CD14-positive monocyte (primary cell): ENCODE measurements at regions not wholly inside any gene's neighbourhood (a gene's known extent, or its start where the extent isn't known, plus 50 kb on each side); places are given as distances from the start of the nearest gene placed in this dataset.

Experiments
- DNase-seq, 3 donors: peaks; one replicate each; pipeline ENCODE4 v3.0.0-alpha.2; 2011 to 2022
- H2AFZ ChIP-seq: 2 replicates; pipeline ENCODE4 v1.6.0; 2012; ENCODE audit warnings: mild to moderate bottlenecking, low read depth, low read length, inconsistent platforms; ENCODE audit not compliant: insufficient read depth, poor library complexity, severe bottlenecking
- H3K27ac ChIP-seq, 2 donors: 1 replicate in 1 of 2; 2 replicates in 1 of 2; pipeline ENCODE4 v1.5.1; 2012 to 2013; ENCODE audit warnings: low read length in 2 of 2, control low read depth in 1 of 2, inconsistent platforms in 1 of 2, low read depth in 1 of 2, mild to moderate bottlenecking in 1 of 2
- H3K27me3 ChIP-seq, 2 donors: one replicate each; pipeline versions ENCODE4 v1.6.0 to v1.6.1; 2011 to 2013; ENCODE audit warnings: low read length in 2 of 2; ENCODE audit not compliant: control insufficient read depth in 2 of 2, insufficient read depth in 2 of 2
- H3K36me3 ChIP-seq, 2 donors: replicated peaks in 1 of 2; 1 replicate in 1 of 2; 2 replicates in 1 of 2; pipeline versions ENCODE4 v1.5.1 to v1.6.1; 2012 to 2013; ENCODE audit warnings: low read length in 2 of 2, control low read depth in 1 of 2, inconsistent platforms in 1 of 2, mild to moderate bottlenecking in 1 of 2; ENCODE audit not compliant: insufficient read depth in 2 of 2, control insufficient read depth in 1 of 2
- H3K4me1 ChIP-seq, 2 donors: 1 replicate in 1 of 2; 2 replicates in 1 of 2; pipeline versions ENCODE4 v1.5.1 to v1.6.1; 2012 to 2013; ENCODE audit warnings: low read length in 2 of 2, control low read depth in 1 of 2, inconsistent platforms in 1 of 2, mild to moderate bottlenecking in 1 of 2, moderate library complexity in 1 of 2; ENCODE audit not compliant: insufficient read depth in 2 of 2, control insufficient read depth in 1 of 2
- H3K4me2 ChIP-seq: replicated peaks from 2 replicates; pipeline ENCODE3; 2012; ENCODE audit warnings: low read length, moderate library complexity, mild to moderate bottlenecking; ENCODE audit not compliant: poor library complexity, severe bottlenecking; ENCODE audit errors: extremely low read depth
- H3K4me3 ChIP-seq, 3 experiments: fragments of 200-600 bp in 1 of 3; sonication (generic) in 1 of 3; replicated peaks in 1 of 3; 1 replicate in 2 of 3; 2 replicates in 1 of 3; pipeline ENCODE4 v1.5.1; 2011 to 2013; ENCODE audit warnings: low read length in 3 of 3, mild to moderate bottlenecking in 3 of 3, control low read depth in 2 of 3, low read depth in 2 of 3, inconsistent platforms in 1 of 3, moderate library complexity in 1 of 3
- H3K79me2 ChIP-seq: 2 replicates; pipeline ENCODE4 v1.6.0; 2012; ENCODE audit warnings: mild to moderate bottlenecking, control low read depth, inconsistent platforms, low read length, moderate library complexity; ENCODE audit not compliant: insufficient read depth
- H3K9ac ChIP-seq: 2 replicates; pipeline ENCODE4 v1.6.0; 2017; ENCODE audit warnings: low read length, mild to moderate bottlenecking; ENCODE audit not compliant: insufficient read depth, poor library complexity, severe bottlenecking
- H3K9me3 ChIP-seq, 2 donors: replicated peaks in 1 of 2; 1 replicate in 1 of 2; 2 replicates in 1 of 2; pipeline versions ENCODE4 v1.5.1 to v1.6.1; 2012 to 2013; ENCODE audit warnings: low read length in 2 of 2, control low read depth in 1 of 2; ENCODE audit not compliant: control insufficient read depth in 1 of 2, insufficient read depth in 1 of 2
- H4K20me1 ChIP-seq: 2 replicates; pipeline ENCODE4 v1.6.0; 2012; ENCODE audit warnings: mild to moderate bottlenecking, low read length, control low read depth, moderate library complexity; ENCODE audit not compliant: insufficient read depth
- H3K27ac Mint-ChIP-seq, 7 donors: one replicate each; pipeline ENCODE4 v1.8.0; 2020; ENCODE audit warnings: mild to moderate bottlenecking in 7 of 7, mixed read lengths in 7 of 7, moderate library complexity in 6 of 7, inconsistent platforms in 2 of 7
- H3K27me3 Mint-ChIP-seq, 3 donors: one replicate each; pipeline ENCODE4 v1.8.0; 2021 to 2022; ENCODE audit warnings: low read depth in 3 of 3, mild to moderate bottlenecking in 3 of 3, mixed read lengths in 3 of 3, moderate library complexity in 3 of 3, inconsistent platforms in 1 of 3
- H3K36me3 Mint-ChIP-seq, 2 donors: one replicate each; pipeline ENCODE4 v1.8.0; 2020; ENCODE audit warnings: mixed read lengths in 2 of 2, inconsistent platforms in 1 of 2, mild to moderate bottlenecking in 1 of 2
- H3K4me1 Mint-ChIP-seq: one replicate; pipeline ENCODE4 v1.8.0; 2020; ENCODE audit warnings: mild to moderate bottlenecking, mixed read lengths
- H3K4me3 Mint-ChIP-seq, 2 donors: one replicate each; pipeline ENCODE4 v1.8.0; 2020; ENCODE audit warnings: mild to moderate bottlenecking in 2 of 2, mixed read lengths in 2 of 2, moderate library complexity in 1 of 2
- H3K9me3 Mint-ChIP-seq, 7 donors: one replicate each; pipeline ENCODE4 v1.8.0; 2020 to 2022; ENCODE audit warnings: mixed read lengths in 7 of 7, mild to moderate bottlenecking in 6 of 7, moderate library complexity in 6 of 7, inconsistent platforms in 2 of 7
- WGBS: methylation state at CpG from one replicate; pipeline ENCODE4 v1.1.5; 2013; ENCODE audit warnings: missing lambda C conversion rate; ENCODE audit not compliant: insufficient coverage; 5-methylcytosine and 5-hydroxymethylcytosine counted together
- intact Hi-C, 2 donors: fragments of 100-400 bp; cut with micrococcal nuclease; formaldehyde crosslinking; loops; one replicate each; pipeline versions ENCODE4 v1.15.0 to v1.15.1; 2023
- TF ChIP-seq, protein P1 (sequence below): fragments of 200-600 bp; IDR thresholded peaks from one replicate; pipeline ENCODE4 v1.8.0; 2022; ENCODE audit warnings: antibody characterized with exemption, mild to moderate bottlenecking

GRCh38 chr2:2791031-2791430, 460.0 kb upstream of the MYT1L start:
- no peaks in the 10 kb centered on the region for H3K4me1 Mint-ChIP-seq
- H3K4me3 Mint-ChIP-seq: no peak overlapping the region
- Histone ChIP-seq H4K20me1 (no peaks in the 10 kb centered on the region), H3K9me3 (no peaks in the 10 kb centered on the region), H3K4me2 (no peak overlapping the region), H3K27me3 (no peaks in the 10 kb centered on the region), H3K9ac (no peak overlapping the region), H2AFZ (no peak overlapping the region), H3K36me3 (no peaks in the 10 kb centered on the region), H3K79me2 (no peaks in the 10 kb centered on the region), H3K4me3 (no peak overlapping the region), H3K4me1 (no peaks in the 10 kb centered on the region), H3K27ac (no peak overlapping the region)
- H3K27ac Mint-ChIP-seq: no peak overlapping the region
- TF ChIP-seq, protein P1, sequence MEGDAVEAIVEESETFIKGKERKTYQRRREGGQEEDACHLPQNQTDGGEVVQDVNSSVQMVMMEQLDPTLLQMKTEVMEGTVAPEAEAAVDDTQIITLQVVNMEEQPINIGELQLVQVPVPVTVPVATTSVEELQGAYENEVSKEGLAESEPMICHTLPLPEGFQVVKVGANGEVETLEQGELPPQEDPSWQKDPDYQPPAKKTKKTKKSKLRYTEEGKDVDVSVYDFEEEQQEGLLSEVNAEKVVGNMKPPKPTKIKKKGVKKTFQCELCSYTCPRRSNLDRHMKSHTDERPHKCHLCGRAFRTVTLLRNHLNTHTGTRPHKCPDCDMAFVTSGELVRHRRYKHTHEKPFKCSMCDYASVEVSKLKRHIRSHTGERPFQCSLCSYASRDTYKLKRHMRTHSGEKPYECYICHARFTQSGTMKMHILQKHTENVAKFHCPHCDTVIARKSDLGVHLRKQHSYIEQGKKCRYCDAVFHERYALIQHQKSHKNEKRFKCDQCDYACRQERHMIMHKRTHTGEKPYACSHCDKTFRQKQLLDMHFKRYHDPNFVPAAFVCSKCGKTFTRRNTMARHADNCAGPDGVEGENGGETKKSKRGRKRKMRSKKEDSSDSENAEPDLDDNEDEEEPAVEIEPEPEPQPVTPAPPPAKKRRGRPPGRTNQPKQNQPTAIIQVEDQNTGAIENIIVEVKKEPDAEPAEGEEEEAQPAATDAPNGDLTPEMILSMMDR: no peak
- no peaks in the 10 kb centered on the region for H3K36me3 Mint-ChIP-seq
- intact Hi-C loops: no loop called here
- peaks cover 0 to 14% (median 3%) of the 10 kb centered on the region in 7 donors for H3K9me3 Mint-ChIP-seq
- 92% methylated on average over 11 of the region's 11 CpGs for WGBS
- no peak for DNase-seq
- H3K27me3 Mint-ChIP-seq: peaks cover 1 to 10% (median 2%) of the 10 kb centered on the region in 3 donors

DNA sequence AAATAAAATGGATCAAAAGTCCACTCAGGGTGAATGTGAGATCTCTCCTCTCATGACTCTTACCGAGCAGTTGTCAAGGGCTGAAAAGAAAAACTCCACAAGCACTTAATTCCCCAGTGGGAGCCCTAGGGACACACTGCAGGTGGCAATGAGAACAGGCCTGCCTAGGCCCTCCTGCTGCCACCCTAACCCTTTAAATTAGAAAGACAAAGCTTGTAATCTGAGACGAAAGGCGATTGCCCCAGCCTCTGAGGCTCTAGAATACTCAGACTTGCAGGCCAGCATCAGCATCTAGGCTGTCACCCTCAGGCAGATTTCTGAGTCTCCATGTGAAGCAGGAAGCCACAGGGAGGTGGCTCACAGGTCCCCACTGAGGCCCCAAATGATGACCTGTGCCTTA, 457.0 kb upstream of the MYT1L start:
- H3K27me3 ChIP-seq: no peaks in the 10 kb centered on the region
- Mint-ChIP-seq H3K27ac (no peak overlapping the region), H3K4me1 (no peaks in the 10 kb centered on the region), H3K9me3 (peaks cover 0 to 11% (median 2%) of the 10 kb centered on the region in 7 donors), H3K36me3 (no peaks in the 10 kb centered on the region), H3K4me3 (no peak overlapping the region), H3K27me3 (peaks cover 1 to 8% (median 2%) of the 10 kb centered on the region in 3 donors)
- no peaks in the 10 kb centered on the region for H3K4me1 ChIP-seq
- no peak overlapping the region for H2AFZ ChIP-seq
- no peak for DNase-seq
- 94% methylated on average over 3 of the region's 3 CpGs for WGBS
- no peak overlapping the region for H3K27ac ChIP-seq
- no peak overlapping the region for H3K4me2 ChIP-seq
- H3K4me3 ChIP-seq: no peak overlapping the region
- H4K20me1 ChIP-seq: no peaks in the 10 kb centered on the region
- TF ChIP-seq, protein P1: no peak
- H3K9me3 ChIP-seq: no peaks in the 10 kb centered on the region
- H3K79me2 ChIP-seq: no peaks in the 10 kb centered on the region
- no peaks in the 10 kb centered on the region for H3K36me3 ChIP-seq
- intact Hi-C loops: no loop called here
- H3K9ac ChIP-seq: no peak overlapping the region
